SU-DHL-6 (cell line): ENCODE measurements at regions not wholly inside any gene's neighbourhood (a gene's known extent, or its start where the extent isn't known, plus 50 kb on each side); places are given as distances from the start of the nearest gene placed in this dataset.

ENCODE experiments used
- H2AFZ ChIP-seq: fragments of 200-600 bp; sonication (generic); 2 replicates; pipeline ENCODE4 v1.6.1; 2014; ENCODE audit warnings: low read depth, mild to moderate bottlenecking, moderate library complexity, mixed read lengths, antibody characterized with exemption, low read length; ENCODE audit not compliant: severe bottlenecking
- H3F3A ChIP-seq: fragments of 200-600 bp; shearing (Covaris generic); 2 replicates; pipeline ENCODE4 v1.6.0; 2016; ENCODE audit warnings: antibody characterized with exemption, mild to moderate bottlenecking; ENCODE audit not compliant: insufficient read depth
- H3K27ac ChIP-seq: fragments of 200-600 bp; sonication (generic); 2 replicates; pipeline ENCODE4 v1.5.1; 2016; ENCODE audit warnings: low read depth, mild to moderate bottlenecking, low read length, moderate library complexity, mixed read lengths
- H3K27me3 ChIP-seq: fragments of 200-600 bp; sonication (generic), shearing (Covaris generic); 2 replicates; pipeline ENCODE4 v1.6.0; 2014; ENCODE audit warnings: mild to moderate bottlenecking, low read length
- H3K36me3 ChIP-seq: fragments of 200-600 bp; sonication (generic); 2 replicates; pipeline ENCODE4 v1.6.1; 2014; ENCODE audit warnings: mild to moderate bottlenecking, low read length, mixed read lengths
- H3K4me2 ChIP-seq: fragments of 300-600, 200-600 bp; shearing (Covaris generic), sonication (generic); 2 replicates; pipeline ENCODE4 v1.6.0; 2014; ENCODE audit warnings: low read length, low read depth, mild to moderate bottlenecking; ENCODE audit not compliant: poor library complexity, severe bottlenecking
- H3K4me3 ChIP-seq: fragments of 200-600 bp; sonication (generic); 2 replicates; pipeline ENCODE4 v1.5.1; 2014; ENCODE audit warnings: antibody characterized with exemption, low read length, mild to moderate bottlenecking, mixed read lengths; ENCODE audit not compliant: insufficient read depth, poor library complexity, severe bottlenecking
- H3K79me2 ChIP-seq: fragments of 200-600 bp; sonication (generic); 2 replicates; pipeline ENCODE4 v1.6.1; 2014; ENCODE audit warnings: mild to moderate bottlenecking, low read length, moderate library complexity; ENCODE audit not compliant: insufficient read depth
- H3K9ac ChIP-seq: fragments of 200-600 bp; sonication (generic); 2 replicates; pipeline ENCODE4 v1.7.0; 2014; ENCODE audit warnings: mild to moderate bottlenecking, low read length
- H3K9me2 ChIP-seq: fragments of 200-600 bp; sonication (generic); replicated peaks from 2 replicates; pipeline ENCODE4 v1.6.1; 2014; ENCODE audit warnings: low read length; ENCODE audit not compliant: insufficient read depth
- H3K9me3 ChIP-seq: fragments of 200-600 bp; sonication (generic); 2 replicates; pipeline ENCODE4 v1.6.1; 2014; ENCODE audit warnings: low read length, mixed read lengths; ENCODE audit not compliant: insufficient read depth
- H4K20me1 ChIP-seq: fragments of 200-600 bp; sonication (generic); 2 replicates; pipeline ENCODE4 v1.6.1; 2014; ENCODE audit warnings: low read depth, mild to moderate bottlenecking, antibody characterized with exemption, low read length, moderate library complexity, mixed read lengths
- EZH2phosphoT487 ChIP-seq: fragments of 200-600 bp; sonication (generic), shearing (Covaris generic); conservative IDR thresholded peaks from 2 replicates; pipeline ENCODE4 v1.6.1; 2018; ENCODE audit warnings: mild to moderate bottlenecking, antibody characterized with exemption, low read length, moderate library complexity, mixed read lengths
- TF ChIP-seq, protein P1 (sequence below): fragments of 200-600 bp; sonication (generic); IDR thresholded peaks from one replicate; pipeline ENCODE4 v1.5.1; 2017; ENCODE audit warnings: antibody characterized with exemption, mild to moderate bottlenecking, low read length, moderate library complexity; ENCODE audit not compliant: insufficient read depth, poor library complexity, severe bottlenecking

DNA sequence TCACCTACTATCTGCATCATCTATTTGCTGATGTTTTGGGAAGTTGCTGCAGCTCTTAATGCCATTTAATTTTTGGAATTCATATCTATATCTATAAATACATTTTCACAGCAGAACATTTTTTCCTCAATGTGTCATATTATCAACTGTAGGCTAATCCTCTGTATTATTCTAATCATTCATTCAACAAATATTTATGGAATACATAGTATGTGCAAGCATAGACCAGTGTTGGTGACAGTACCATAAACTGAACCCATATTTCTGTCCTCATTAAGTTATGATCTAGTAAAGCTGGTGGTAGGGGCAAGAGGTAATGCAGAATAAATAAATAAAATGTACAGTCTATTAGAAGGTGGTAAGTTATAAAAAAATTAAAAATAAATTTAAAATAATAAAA, 585.3 kb upstream of the BCHE start:
- Histone ChIP-seq H3F3A (no peaks in the 10 kb centered on the region), H3K4me3 (no peak overlapping the region), H3K9ac (no peak overlapping the region), H2AFZ (no peak overlapping the region), H3K36me3 (no peaks in the 10 kb centered on the region), H4K20me1 (no peaks in the 10 kb centered on the region), H3K9me3 (no peaks in the 10 kb centered on the region), H3K4me2 (no peak overlapping the region), H3K27ac (no peak overlapping the region), H3K27me3 (no peaks in the 10 kb centered on the region), H3K9me2 (no peaks in the 10 kb centered on the region), H3K79me2 (no peaks in the 10 kb centered on the region)
- TF ChIP-seq EZH2phosphoT487, result no peak
- TF ChIP-seq, protein P1, sequence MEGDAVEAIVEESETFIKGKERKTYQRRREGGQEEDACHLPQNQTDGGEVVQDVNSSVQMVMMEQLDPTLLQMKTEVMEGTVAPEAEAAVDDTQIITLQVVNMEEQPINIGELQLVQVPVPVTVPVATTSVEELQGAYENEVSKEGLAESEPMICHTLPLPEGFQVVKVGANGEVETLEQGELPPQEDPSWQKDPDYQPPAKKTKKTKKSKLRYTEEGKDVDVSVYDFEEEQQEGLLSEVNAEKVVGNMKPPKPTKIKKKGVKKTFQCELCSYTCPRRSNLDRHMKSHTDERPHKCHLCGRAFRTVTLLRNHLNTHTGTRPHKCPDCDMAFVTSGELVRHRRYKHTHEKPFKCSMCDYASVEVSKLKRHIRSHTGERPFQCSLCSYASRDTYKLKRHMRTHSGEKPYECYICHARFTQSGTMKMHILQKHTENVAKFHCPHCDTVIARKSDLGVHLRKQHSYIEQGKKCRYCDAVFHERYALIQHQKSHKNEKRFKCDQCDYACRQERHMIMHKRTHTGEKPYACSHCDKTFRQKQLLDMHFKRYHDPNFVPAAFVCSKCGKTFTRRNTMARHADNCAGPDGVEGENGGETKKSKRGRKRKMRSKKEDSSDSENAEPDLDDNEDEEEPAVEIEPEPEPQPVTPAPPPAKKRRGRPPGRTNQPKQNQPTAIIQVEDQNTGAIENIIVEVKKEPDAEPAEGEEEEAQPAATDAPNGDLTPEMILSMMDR, result no peak

DNA sequence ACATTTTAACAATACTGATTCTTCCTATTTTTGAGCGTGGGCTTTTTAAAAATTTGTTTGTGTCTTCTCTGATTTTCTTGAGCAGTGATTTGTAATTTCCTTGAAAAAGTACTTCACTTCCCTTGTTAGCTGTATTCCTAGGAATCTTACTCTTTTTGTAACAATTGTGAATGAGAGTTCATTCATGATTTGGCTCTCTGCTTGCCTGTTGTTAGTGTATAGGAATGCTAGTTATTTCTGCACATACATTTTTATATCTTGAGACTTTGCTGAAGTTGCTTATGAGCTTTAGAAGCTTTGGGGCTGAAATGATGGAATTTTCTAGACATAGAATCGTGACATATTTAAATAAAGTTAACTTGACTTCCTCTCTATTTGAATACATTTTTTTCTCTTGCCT, 582.8 kb upstream of the BCHE start:
- Histone ChIP-seq H3K9me3 (no peaks in the 10 kb centered on the region), H3K36me3 (no peaks in the 10 kb centered on the region), H3K27me3 (no peaks in the 10 kb centered on the region), H3F3A (no peaks in the 10 kb centered on the region), H3K4me2 (no peak overlapping the region), H2AFZ (no peak overlapping the region), H3K9me2 (no peaks in the 10 kb centered on the region), H3K79me2 (no peaks in the 10 kb centered on the region), H4K20me1 (no peaks in the 10 kb centered on the region), H3K4me3 (no peak overlapping the region), H3K9ac (no peak overlapping the region), H3K27ac (no peak overlapping the region)
- no peak for TF ChIP-seq EZH2phosphoT487
- TF ChIP-seq, protein P1, result no peak

DNA sequence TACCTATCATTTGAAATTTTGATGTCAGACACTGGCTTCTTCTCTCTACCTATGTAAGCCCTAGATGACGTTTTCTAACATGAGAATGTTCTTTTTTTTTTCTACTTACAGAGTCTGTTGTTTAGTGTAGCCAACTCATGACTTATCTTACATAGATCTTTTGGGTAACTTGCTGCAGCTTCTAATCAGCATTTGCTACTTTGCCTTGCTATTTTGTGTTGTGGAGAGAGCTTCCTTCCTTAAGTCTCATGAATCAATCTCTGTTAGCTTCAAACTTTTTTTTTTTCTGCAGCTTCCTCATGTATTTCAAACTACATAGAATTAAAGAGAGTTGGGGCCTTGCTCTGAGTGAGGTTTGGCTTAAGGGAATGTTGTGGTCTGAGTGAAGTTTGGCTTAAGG, 568.7 kb upstream of the BCHE start:
- Histone ChIP-seq H3K9me2 (no peaks in the 10 kb centered on the region), H3K9me3 (no peaks in the 10 kb centered on the region), H3K36me3 (no peaks in the 10 kb centered on the region), H2AFZ (peak overlapping the region; percentile 35), H3F3A (no peaks in the 10 kb centered on the region), H3K27ac (no peak overlapping the region), H3K9ac (no peak overlapping the region), H3K79me2 (no peaks in the 10 kb centered on the region), H3K4me2 (no peak overlapping the region), H3K4me3 (no peak overlapping the region), H4K20me1 (no peaks in the 10 kb centered on the region), H3K27me3 (no peaks in the 10 kb centered on the region)
- TF ChIP-seq, protein P1, result no peak
- TF ChIP-seq EZH2phosphoT487, result no peak
